ENCODE measurements at regions not wholly inside any gene's neighbourhood (a gene's known extent, or its start where the extent isn't known, plus 50 kb on each side); places are given as distances from the start of the nearest gene placed in this dataset.
"Not testable (repeated sequence)": the region's sequence is repeated elsewhere in the genome, so short reads cannot be mapped to it uniquely, and the experiment has no call there.

DNA sequence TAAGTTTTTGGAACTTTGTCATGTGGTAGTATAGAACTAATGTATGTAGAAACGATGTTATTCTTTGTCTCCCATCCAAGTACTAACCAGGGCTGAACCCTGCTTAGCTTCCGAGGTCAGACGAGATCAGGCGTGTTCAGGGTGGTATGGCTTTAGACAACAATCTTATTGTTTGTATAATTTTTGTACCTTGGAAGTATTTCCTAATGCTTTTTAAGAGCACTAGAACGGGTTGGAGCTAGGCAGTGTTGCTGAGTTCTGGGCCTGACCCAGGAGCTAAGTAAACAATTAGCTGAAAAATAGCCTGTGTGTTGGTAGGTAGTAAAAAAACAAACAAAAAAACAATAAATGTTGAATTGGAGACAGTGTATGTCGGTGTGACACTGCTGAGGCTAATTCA, 244.3 kb downstream of the EMP1 start:
- no peak for DNase-seq (ENCODE audit: low read depth)

DNA sequence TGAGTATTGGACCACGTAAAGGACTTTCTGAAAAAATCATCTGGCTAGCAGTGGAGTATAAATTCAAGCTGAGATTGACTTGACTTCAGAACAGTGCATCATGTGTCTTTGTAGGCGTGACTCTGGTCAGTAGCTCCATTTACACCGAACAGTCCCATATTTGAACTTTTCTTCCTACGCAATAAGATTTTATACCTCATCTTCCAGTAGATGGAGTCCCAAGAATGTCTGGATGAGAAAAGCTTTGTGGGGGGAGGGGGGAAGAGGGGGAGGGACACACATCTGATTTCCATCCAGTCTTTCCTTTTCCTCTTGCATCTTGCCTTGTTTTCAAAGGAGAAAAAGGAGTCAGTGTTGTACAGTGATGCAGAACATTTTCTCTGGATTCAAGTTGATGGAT, 241.0 kb downstream of the EMP1 start:
- no peak for DNase-seq (ENCODE audit: low read depth)

DNA sequence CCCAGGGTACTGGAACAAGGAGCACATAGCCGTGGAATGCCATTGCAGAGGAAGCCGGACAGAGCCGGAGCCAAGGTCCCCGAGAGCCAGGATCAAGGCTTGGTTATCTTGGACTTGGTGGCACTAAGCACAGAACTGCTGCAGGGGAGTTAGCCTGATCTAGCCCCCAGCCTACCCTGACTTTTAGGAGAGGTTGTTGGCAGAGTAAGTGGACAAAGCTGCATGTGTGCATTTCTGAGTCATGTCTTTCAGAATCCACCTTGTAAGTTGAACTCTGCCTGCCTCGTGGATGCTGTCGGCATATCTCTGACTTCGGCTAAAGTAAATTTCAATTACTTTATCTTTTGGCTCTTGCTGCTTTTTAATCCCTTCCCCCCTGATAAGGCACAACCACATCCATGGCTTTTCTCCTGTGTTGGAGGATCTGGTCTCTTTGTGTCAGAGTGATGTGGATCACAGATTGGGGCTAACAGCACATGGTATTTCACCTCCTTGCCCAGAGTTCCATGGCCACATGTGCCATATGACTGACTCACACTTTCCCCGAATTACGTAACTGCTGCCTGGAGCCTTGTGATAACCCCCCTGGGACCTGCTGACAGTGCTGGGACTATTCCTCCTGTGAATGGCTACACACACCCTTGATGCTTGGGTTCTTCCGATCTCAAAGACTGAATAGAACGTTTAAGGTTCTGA, 240.3 kb downstream of the EMP1 start:
- DNase-seq (ENCODE audit: low read depth): no peak

DNA sequence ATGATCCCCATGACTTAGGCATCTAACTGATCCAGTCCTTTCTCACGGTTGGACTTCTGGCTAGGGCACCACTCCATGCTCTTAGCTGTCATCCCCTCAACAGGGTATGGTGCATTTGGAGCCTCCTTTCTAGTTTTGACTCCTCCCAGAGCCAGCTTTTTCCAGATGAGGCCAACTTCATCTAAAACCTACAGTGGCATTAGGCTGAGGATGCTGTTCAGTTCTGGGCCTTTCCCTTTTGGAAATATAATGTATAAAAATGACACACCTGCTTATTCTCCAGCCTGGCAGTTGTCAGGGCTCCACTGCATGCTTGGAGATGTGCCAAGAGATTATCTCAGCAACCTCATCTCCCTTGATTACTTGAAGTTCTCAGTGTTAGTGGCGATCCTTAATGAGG, 239.7 kb downstream of the EMP1 start:
- DNase-seq (ENCODE audit: low read depth): no peak

DNA sequence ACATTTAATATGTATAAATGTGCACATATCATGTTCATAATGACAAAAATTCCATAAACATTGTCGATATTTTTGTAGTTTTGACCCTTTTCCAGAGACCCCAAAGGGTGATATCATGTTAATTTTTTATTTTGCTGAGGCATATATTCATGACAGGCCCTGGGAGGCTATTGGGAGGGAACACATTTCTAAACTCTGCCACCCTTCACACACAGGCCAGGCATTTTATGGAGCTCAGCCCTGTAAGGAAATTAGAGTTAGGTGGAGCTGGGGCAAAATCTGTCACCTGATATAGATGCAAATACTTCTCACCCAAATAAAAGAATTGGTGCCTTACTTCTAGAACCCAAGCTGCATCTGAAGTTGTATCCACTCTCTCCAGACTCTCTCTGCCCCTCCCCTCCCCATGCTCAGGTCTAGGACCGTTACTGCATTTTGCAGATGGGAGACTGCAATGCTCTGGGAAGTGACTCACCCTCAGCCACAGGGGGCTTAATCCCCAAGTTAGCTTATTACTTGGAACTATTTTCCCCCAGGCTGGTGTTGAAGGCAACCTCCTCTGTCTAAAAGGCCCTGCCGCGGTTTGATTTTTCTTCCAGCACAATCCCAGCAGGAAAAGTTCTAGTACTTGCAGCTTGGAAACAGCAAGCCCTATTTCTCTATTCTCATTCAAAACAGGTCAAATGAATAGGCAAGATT, 238.9 kb downstream of the EMP1 start:
- DNase-seq (ENCODE audit: low read depth): no peak

DNA sequence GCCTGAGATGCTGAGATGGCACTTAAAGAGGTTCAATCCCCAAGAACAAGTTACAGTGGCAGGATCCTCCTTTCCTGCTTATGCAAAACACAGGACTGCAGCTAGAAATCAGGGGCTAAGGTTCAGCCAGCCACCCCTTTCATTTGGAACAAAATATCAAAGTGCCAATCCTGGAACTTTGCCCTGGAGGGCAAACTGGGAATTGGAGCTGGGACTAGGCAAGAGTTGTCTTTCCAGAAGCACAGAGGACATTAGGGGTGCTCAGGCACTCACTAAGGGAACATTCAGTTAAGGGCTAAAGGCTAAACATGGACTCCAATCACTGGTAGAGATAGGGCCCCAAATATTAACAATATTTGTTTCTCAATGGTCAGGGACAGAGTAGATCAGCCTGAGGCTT, 237.2 kb downstream of the EMP1 start:
- DNase-seq (ENCODE audit: low read depth): no peak

DNA sequence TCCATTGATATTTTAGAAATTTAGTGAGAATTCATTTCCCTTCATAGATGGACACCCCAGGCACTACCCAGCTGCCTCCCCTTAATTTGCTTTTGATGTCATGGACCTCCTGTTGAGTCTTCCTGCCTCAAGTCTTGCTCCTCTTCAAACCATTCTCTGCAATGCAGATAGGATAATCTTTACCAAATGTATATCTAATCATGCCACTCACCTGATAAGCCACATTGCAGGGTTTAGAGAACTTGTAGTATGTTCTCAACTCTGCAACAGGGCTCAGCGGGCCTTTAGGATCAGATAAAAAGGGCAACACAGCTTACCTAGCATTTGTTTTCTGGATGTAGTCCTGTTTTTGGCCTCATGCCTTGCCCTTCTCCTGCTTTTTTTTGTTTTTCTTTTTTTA, 234.5 kb downstream of the EMP1 start:
- no peak for DNase-seq (ENCODE audit: low read depth)

DNA sequence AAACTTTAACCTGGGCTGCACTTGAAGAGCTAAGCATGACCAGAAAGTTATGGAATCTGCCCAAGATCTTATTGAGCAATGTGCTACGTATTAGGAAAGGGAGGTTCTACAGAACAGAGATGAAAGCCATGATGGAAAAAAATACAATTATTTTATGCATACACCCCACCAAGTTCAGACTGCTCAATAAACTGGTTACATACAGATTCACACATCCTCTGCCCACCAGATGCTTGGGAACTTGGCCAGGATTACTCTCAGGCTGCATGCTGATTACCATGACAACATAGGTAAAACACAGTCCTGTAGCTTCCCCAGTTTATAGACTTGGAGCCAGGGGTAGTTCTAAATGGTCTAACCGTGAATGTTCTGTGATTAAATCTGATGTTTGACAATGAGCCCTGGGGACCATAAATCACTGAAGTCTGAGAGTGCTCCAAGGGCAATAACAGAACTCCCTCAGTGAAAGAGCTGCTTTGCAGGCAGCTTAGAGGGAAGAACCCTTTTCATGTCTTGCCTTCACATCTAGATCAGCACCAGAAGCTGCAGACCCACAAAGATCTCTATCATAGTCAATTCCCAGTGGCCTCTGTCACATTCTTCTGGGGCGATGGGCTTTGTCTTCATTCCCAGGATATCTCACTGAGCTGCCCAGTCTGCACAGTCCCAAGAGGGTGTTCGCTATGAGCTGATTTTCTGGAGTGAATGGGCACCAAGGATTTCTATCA, 232.2 kb downstream of the EMP1 start:
- DNase-seq (ENCODE audit: low read depth): no peak

DNA sequence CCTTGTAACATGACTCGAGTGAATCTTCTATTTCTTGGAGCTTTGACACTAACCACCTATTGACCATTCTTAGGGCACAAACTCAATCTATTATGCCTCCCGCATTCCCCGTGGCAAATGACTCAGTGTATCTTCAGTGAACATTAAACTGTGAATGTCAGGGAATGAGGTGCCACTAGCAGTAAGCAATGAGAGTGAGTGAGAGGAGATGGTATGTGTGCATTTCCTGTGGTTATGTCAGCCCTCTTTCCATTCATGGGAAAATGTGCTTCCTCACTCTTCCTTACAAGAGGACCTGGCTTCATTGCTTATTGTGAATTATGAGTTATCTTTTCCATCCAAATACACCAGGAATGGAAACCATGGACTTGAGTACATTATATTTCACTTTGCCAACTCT, 229.2 kb downstream of the EMP1 start:
- no peak for DNase-seq (ENCODE audit: low read depth)

DNA sequence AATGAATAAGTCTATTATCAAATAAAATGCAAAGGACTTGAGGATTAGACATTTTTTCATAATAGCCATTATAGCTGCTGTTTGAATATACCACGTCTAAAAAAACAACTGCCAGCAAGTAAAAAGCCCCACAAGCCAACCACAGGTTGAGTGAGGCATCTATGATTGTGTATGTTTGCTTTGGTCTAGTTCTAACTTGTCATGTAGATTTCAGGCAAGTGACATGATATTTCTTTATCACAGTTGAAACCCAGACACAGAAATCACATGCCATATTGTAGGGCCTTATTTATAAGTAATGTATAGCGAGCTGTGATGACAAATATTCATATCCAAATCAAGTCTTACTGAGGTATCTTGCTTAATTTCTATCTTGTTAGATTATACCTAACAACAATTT, 225.8 kb downstream of the EMP1 start:
- no peak for DNase-seq (ENCODE audit: low read depth)

DNA sequence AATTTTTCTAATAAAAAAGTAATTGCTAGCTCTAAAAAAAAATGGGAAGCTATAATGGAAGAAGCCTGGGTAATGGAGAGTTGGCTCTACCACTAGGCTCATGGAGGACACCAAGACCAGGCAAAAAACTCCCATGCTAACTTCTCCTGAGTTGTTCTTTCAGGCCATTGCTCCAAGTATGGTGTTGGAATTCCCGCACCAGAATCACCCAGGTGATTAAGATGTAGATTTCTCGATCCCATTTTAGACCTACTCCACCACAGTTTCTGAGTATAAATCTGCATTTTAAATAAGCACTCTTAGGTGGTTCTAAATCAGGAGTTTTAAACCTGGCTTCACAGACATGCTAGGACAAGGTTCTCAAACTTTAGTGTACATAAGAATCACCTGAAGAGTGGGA, 221.0 kb downstream of the EMP1 start:
- DNase-seq (ENCODE audit: low read depth): no peak

DNA sequence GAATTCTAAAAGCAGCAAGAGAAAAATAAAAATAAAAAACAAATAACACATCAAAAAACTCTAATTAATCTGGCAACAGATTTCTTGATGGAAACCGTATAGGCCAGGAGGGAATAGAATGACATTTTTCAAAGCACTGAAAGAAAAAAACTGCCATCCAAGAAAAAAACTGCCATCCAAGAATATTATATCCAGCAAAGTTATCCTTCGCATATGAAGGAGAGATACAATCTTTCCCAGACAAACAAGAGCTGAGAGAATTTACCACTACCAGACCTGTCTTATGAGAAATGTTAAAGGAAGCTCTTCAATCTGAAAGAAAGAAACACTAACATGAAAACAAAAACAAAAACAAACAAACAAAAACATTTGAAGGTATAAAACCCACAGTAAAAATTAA, 214.8 kb downstream of the EMP1 start:
- no peak for DNase-seq (ENCODE audit: low read depth)

DNA sequence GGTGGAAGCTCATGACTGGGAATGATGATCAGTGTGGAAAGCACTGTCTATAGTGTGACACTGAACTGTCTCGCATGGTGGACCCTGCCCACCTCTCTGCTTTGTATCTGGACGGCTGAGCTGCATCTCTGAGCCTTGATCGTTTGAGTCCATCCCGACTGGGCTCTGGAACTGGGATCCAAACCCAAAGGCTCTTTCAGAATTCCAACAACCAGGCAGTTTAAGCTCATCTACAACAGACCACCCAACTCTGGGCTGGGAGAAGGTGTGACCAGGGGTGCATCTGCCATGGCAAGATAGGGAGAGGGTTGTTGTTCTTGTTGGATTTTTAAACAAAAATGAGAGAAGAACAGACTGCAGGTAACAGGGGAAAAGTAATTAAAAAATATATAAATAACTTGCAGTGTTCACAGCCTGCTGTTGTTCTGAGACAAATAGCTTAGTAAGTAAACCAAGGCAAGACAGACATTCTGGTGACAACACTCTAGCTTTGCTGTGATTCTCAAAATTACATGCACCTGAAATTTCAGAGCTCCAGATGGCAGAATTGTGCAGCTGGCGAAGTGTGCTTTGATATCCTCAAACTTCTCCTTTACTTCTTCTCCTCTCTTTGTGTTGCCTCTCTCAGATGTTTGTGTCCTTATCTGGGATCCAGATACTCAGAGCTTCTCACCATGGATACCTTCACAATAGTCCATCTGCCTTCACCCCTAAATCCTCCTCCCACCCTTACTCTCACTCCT, 209.6 kb downstream of the EMP1 start:
- no peak for DNase-seq (ENCODE audit: low read depth)

DNA sequence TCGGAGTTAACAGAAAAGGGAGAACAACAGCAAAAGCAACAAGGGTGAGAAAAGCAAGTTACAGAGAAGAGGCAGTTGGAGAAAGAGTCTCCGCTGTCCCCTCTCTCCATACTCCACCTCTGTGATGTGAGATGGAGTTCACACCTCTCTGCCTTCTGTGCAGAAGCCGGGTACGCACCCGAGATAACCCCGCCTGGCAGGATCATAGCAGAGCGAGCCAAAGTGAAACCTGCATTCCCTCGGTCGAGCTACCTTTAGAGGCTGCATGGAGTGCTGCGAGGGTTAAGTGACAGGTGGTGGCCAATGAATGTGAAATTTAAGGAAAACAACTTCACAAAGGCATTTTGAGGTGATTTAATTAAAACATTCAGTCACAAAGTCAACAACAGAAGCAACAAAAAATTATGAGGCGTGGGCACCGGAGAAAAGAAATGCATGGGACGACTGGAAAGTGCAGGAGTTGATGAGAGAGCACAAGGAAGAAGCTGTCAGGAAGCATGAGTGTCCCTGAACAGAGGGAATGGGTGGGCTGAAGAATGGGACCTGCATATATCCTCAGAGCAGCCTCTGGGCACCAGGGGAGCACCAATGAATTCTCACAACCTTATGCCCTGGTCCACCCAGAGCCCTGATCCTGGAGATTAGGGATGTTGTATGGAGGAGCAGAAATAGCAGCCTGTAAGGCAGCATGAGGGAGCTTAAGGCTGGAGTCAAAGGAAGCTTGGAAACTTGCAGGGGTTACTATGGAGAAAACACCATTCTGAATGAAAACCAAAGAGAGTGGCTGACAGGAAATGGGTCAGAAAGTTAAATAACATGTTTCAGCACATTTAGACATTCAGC, 208.3 kb downstream of the EMP1 start:
- no peak for DNase-seq (ENCODE audit: low read depth)

DNA sequence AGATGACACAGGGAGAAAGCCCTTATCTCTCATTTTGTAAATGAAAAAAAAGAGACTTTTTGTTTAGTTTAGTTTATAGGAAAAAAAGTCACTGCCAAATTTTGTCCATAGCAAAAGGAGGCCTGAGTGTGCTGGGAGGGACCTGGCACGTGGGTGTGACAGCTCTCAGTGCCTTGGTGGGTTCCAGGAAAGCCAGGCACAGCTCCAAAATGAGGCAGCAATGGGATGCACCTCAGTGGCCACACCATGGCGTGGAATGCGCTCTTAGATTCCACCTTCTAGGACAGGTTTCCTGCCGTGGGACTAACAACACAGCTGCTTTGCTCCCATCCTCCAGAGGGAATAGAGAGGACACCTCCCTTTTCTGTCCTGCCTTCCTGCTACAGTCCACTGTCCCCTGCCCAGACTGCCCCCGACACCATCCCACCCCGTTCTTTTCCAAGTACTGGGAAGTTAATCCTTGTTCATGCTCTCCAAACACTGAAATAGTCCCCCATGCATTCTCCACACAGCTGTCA, 207.6 kb downstream of the EMP1 start:
- DNase-seq (ENCODE audit: low read depth): no peak

DNA sequence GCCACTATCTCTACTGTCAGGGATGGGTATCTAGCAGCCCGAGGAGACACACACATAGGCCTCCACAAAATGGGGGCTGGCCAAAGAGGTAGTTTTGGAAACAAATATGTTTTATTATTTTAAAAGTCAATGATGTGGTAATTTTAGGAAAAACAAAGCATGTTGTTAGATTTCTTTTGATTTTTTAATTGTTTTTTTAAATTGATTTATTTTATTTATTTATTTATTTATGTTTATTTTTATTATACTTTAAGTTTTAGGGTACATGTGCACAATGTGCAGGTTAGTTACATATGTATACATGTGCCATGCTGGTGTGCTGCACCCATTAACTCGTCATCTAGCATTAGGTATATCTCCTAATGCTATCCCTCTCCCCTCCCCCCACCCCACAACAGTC, 194.8 kb downstream of the EMP1 start:
- DNase-seq (ENCODE audit: low read depth): not testable (repeated sequence)

DNA sequence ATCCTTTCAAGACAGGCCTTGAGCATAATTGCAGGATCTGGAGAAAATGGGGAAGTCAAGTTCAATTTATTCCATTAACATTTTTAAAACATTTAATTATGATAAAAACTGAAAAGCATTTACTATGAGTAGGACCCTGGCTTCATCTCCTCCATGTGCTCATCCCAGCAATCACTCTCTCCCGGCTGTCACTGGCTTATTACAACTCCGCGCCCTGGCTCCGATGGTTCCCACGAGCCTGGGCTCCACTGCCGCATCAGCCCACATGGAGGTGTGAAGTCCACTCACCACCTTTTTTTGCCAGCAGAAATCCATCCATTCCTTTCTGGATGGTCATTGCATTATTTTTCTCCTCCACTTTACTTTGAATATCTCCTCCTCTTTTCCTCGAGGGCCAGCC, 194.4 kb downstream of the EMP1 start:
- DNase-seq (ENCODE audit: low read depth): no peak

DNA sequence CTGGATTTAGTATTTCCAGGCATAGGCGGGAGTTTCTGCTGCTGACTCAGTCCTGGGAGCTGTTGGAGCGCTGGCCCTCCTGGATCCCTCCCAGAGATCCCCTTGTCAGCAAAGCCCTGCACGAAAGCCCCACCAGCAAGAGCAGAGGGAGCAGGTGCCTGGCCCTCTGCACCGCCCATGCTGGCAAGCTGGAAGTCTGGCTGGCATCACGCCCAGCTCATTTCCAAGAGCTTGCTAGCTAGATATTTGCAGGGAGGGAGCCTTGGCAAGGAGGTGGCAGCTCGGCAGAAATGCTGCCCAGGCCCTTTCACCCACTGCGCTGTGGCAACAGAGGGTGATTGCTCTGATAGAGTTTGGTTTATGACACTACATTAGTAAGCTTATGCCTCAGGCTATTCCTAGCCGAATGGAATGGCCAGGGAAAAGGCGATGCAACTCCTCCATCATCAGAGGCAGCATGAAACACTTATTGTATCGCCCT, 193.9 kb downstream of the EMP1 start:
- no peak for DNase-seq (ENCODE audit: low read depth)

DNA sequence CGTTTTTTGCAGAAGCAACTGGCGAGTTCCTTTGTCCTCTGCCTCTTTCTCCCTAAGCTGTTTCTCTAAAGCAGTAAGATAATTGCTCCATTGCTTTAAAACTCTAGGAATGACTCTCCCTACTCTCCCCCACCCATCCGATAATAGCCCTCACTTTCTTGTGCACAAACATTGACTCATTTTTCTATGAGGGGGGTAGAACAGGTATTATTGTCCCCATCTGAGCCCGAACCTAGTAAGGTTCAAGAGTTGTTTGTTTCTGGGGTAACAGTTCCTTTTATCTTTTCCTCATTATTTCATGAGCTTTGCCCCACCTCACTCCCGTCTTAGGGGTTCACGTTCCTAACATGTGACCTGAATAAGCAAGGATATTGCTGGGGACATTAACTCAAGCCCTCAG, 190.6 kb downstream of the EMP1 start:
- DNase-seq (ENCODE audit: low read depth): no peak

DNA sequence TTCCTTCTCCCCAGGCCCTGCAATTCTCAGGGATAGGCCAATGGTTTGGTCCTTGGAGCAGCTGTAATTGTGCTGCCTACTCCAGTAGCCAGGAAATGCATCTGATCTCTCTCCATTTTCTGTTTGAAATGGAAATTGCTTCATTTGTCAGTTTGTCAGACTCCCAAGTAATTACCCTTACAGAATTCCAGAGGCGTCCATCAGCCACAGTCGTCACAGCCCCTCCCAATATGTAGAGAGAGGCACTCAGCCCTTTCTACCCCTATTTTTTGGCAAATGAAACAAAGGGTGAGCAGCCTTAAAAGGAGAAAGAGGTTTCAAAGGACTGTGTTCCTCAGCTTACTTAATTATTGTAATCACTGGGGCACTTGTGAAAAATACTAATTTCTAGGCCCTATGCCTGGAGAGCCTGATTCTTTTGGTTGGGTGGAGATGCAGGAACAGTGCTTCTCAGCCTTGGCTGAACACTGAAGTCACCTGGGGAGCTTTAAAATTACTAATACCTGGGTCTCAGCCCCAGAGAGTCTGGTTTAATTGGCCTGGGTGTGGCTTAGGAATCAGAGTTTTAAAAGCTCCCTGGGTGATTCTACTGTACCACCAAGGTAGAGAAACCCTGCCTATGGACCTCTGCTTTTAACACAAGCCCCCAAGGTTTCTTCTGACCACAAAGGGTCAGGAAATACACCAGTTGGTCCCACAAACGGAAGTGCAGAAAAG, 190.0 kb downstream of the EMP1 start:
- no peak for DNase-seq (ENCODE audit: low read depth)

DNA sequence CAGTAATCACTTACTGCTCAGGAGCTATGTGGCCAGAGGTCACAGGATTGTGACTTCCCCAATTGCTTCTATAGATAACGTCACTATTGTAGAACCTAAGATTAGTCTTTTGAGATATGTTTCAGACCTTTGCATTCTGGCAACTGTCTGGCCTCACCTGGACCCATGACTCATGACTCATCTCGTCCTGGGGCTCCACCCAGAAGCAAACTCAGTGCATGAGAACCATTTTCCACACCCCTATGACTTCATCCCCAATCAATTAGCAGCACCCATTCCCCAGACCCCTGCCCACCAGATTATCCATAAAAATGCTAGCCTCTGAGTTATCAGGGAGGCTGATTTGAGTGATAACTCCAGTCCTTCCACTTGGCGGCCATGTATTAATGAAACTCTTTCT, 186.9 kb downstream of the EMP1 start:
- DNase-seq (ENCODE audit: low read depth): no peak

Measured in activated T-helper 9 cell treated with anti-CD3 and anti-CD28 coated beads, Interleukin-2, amount 50 U/mL, for 16 hours (primary cell).